Ishikawa (cell line): ENCODE measurements at regions not wholly inside any gene's neighbourhood (a gene's known extent, or its start where the extent isn't known, plus 50 kb on each side); places are given as distances from the start of the nearest gene placed in this dataset.

Experiments
- CREB1 ChIP-seq: IDR thresholded peaks from 2 replicates; pipeline ENCODE4 v1.6.1; 2012; ENCODE audit warnings: low read depth
- EGR1 ChIP-seq: IDR thresholded peaks from 2 replicates; pipeline ENCODE4 v1.6.1; 2012
- EP300 ChIP-seq: IDR thresholded peaks from 2 replicates; pipeline ENCODE4 v1.6.1; 2012; ENCODE audit warnings: borderline replicate concordance
- FOXM1 ChIP-seq: IDR thresholded peaks from 2 replicates; pipeline ENCODE4 v1.6.1; 2012; ENCODE audit warnings: low read depth, borderline replicate concordance
- NFIC ChIP-seq: IDR thresholded peaks from 2 replicates; pipeline ENCODE4 v1.6.1; 2012
- RAD21 ChIP-seq: IDR thresholded peaks from 2 replicates; pipeline ENCODE4 v1.6.1; 2012; ENCODE audit warnings: low read depth
- TAF1 ChIP-seq: IDR thresholded peaks from 2 replicates; pipeline ENCODE4 v1.6.1; 2012; ENCODE audit warnings: low read depth, mild to moderate bottlenecking
- TEAD4 ChIP-seq: IDR thresholded peaks from 2 replicates; pipeline ENCODE4 v1.6.1; 2012
- YY1 ChIP-seq: IDR thresholded peaks from 2 replicates; pipeline ENCODE4 v1.6.1; 2012; ENCODE audit warnings: low read depth
- TF ChIP-seq, protein P1 (sequence below): IDR thresholded peaks from 2 replicates; pipeline ENCODE4 v1.6.1; 2012
- TF ChIP-seq, protein P2 (sequence below): IDR thresholded peaks from 2 replicates; pipeline ENCODE4 v1.6.1; 2012; ENCODE audit warnings: low read depth, mild to moderate bottlenecking

DNA sequence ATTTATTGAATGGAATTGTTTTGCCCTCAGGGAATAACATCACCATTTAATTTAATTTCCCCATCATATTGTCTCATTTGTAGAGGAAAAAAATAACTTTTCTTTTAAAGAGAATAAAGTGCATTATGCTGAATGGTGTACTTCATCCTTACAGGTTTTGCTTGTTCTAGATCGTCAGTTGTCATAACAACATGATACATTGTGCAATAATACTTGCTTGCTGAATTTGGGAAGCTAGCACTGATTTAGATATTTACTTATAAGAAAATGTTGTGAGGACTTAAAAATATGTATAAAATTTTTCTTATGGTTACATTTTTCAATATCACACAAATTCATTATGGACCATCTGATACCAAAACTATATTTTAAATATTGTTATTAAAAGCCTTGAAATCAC is 509.0 kb upstream of the POU3F2 start:
- TF ChIP-seq, protein P1, sequence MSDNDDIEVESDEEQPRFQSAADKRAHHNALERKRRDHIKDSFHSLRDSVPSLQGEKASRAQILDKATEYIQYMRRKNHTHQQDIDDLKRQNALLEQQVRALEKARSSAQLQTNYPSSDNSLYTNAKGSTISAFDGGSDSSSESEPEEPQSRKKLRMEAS, result no peak
- TF ChIP-seq EP300, result no peak
- no peak for TF ChIP-seq RAD21
- TF ChIP-seq NFIC, result no peak
- no peak for TF ChIP-seq CREB1
- TF ChIP-seq, protein P2, sequence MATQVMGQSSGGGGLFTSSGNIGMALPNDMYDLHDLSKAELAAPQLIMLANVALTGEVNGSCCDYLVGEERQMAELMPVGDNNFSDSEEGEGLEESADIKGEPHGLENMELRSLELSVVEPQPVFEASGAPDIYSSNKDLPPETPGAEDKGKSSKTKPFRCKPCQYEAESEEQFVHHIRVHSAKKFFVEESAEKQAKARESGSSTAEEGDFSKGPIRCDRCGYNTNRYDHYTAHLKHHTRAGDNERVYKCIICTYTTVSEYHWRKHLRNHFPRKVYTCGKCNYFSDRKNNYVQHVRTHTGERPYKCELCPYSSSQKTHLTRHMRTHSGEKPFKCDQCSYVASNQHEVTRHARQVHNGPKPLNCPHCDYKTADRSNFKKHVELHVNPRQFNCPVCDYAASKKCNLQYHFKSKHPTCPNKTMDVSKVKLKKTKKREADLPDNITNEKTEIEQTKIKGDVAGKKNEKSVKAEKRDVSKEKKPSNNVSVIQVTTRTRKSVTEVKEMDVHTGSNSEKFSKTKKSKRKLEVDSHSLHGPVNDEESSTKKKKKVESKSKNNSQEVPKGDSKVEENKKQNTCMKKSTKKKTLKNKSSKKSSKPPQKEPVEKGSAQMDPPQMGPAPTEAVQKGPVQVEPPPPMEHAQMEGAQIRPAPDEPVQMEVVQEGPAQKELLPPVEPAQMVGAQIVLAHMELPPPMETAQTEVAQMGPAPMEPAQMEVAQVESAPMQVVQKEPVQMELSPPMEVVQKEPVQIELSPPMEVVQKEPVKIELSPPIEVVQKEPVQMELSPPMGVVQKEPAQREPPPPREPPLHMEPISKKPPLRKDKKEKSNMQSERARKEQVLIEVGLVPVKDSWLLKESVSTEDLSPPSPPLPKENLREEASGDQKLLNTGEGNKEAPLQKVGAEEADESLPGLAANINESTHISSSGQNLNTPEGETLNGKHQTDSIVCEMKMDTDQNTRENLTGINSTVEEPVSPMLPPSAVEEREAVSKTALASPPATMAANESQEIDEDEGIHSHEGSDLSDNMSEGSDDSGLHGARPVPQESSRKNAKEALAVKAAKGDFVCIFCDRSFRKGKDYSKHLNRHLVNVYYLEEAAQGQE, result no peak
- TF ChIP-seq EGR1, result no peak
- TF ChIP-seq FOXM1, result no peak
- no peak for TF ChIP-seq TAF1
- no peak for TF ChIP-seq YY1
- no peak for TF ChIP-seq TEAD4
